ENCODE measurements at regions not wholly inside any gene's neighbourhood (a gene's known extent, or its start where the extent isn't known, plus 50 kb on each side); places are given as distances from the start of the nearest gene placed in this dataset.

GRCh38 chr14:46137786-46138185 lies 513.8 kb downstream of the RPL10L start:
- no peak for TF ChIP-seq CTCF (conservative IDR thresholded peaks at IDR 0.05; ENCODE audit: low read depth, low read length)
- no peak for TF ChIP-seq EZH2 (IDR thresholded peaks at IDR 0.05; ENCODE audit: low read length, unreplicated experiment)
